HG03521 (cell line): ENCODE measurements at regions not wholly inside any gene's neighbourhood (a gene's known extent, or its start where the extent isn't known, plus 50 kb on each side); places are given as distances from the start of the nearest gene placed in this dataset.

Experiments used
- ATAC-seq: cut with Tn5 transposase; IDR thresholded peaks from one replicate; pipeline ENCODE4 v1.9.1; 2021; ENCODE audit warnings: mild to moderate bottlenecking, moderate library complexity; ENCODE audit not compliant: unreplicated experiment

DNA sequence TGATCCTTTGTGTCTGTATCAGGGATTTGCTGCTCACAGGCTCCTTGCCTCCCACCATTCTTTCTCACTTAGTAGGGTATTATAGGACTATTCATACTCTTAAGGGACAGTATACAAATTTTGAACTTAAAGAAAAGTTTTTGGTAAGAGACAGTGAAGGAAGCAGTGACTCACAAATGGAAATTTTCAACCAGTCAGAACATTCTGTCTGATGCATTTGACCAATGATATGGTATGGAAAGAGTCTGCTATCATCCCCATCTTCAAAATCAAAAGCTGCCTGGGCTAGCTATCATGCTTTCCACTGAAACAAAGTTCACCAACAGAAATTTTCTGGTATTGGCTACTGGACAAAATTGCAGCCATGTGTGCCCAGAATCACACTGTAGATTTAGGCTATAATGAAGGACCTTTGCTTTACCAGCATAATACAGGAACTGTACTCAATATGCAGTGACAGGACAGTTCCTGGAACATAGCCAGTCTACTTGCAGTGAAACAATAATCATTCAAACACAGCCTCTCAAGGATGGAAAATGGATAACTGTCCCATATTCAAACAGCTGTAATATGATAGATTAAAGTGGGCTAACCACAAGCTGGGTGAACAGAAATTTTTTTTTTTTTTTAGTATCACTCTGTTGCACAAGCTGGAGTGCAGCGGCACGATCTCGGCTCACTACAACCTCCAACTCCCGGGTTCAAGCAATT lies 109.0 kb upstream of the ACSL4 start:
- no peak for ATAC-seq

DNA sequence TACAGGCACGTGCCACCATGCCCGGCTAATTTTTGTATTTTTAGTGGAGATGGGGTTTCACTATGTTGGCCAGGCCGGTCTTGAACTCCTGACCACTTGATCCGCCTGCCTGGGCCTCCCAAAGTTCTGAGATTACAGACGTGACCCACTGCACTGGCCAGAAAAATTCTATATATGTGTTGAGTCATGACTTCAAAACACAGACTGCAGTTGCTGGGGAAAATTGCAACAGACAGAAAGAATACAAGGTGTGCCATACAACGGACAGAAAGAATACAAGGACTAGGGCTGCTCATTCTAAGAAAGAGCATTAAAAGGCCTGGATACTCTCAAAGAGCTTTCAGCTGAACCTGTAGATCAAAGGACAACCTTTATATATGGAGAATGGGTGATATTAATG lies 109.6 kb upstream of the ACSL4 start:
- ATAC-seq: no peak

DNA sequence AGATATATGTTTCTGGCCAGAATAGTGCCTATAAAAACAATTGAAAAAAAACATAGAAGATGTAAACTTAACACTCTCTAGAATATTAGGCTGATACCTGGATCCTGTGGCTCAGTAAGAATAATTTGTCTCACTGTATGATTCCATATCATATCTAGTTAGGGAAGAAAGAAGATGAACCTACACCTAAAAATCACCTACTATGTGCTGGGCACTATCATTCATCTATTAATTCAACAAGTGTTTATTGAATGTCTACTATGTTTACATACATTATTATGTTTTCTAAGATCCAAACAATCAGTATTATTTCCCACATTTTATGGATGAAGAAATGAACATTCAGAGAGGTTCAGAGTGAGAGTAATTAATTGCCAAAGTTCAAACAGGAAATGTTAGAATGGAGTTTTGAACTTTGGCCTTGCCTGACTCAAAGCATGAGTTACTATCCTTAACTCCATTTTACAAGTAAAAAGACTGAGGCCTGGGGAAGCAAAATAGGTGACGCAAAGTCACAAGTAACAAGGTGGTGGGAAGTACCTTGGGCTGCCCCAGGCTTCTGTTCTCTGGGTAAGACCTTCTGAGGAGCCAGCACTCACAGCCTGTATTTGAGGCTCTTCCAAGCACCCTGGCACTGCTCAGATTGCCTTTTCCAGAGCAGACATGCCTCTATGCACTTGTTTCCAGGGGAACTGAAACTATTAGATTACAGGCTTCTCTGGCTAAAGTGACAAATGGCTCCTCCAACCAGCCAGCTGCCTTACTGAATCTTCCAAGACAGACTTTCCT lies 111.1 kb upstream of the ACSL4 start:
- no peak for ATAC-seq

DNA sequence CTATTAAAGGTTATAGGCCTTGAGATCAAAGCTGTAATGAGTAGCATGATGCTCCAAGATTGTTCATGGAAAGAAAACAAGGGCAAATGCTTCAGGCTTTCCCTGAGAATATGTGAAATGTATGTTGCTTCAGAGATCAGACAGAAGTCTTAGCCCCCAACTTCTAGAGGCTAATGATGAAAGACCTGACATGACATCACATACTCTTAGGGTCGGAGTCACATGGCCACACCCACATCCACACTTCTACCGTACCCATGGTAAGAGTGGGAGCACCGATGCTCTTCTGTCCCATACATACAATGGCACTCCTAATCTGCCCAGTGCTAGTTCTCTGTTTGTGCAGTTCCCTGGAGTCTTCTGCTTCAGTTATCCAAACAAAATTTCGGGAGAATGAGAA lies 111.9 kb upstream of the ACSL4 start:
- no peak for ATAC-seq

DNA sequence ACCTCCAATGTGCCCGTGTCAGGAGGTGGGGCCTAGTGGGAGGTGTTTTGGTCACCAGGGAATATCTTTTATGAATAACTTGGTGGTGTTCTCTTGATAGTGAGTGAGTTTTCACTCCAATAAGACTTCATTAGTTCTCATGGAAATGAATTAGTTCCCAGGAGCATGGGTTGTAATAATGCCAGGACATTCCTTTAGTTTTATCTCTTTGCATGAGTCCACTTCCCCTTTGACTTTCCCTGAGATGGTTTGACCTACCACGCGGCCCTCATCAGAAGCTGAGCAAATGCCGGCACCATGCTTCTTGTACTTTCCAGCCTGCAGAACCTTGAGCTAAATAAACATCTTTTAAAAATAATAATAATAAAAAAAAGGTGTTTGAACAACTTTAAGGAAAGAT lies 112.9 kb upstream of the ACSL4 start:
- no peak for ATAC-seq

DNA sequence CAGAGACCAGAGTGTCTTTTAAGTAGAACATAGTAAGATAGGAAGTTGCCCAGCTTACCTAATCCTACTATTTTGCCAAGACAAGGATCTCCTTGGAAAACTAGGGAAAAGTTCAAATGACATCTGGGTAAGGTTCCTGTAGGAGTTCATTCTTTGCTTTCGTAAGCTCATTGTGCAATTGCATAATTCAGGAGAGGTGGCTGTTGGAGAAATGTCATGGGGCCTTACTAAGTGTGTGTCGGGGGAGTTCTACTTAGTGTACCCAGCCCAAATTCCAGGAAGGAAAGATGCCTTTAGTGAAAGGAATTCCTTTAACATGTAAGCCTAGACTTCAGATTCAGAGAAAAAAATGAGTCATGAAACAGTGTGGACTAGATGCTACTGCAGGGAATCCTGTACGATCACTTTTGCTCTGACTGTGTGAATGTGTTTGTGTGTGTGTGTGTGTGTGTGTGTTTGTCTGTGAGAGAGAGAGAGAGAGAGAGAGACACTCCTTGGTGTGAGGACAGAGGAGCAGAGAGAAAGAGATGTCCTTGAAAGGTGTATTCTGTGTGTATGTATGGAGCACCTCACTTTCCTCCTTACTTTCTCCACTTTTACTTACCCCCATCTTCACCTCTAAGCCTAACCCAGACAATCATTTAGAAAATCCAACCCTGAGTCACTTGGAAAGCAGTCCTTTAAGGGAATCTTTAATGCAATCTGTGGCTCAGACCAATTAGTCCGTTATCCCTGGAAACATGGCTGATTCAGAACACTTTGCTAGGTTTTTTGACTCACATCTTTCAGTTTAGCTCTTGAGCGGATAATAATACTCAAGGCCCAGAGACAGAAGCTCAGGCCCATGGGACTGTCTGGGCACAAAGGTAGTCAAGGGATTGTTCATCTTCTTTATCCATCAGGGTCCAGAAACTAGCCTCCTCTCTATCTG lies 114.5 kb upstream of the ACSL4 start:
- no peak for ATAC-seq

DNA sequence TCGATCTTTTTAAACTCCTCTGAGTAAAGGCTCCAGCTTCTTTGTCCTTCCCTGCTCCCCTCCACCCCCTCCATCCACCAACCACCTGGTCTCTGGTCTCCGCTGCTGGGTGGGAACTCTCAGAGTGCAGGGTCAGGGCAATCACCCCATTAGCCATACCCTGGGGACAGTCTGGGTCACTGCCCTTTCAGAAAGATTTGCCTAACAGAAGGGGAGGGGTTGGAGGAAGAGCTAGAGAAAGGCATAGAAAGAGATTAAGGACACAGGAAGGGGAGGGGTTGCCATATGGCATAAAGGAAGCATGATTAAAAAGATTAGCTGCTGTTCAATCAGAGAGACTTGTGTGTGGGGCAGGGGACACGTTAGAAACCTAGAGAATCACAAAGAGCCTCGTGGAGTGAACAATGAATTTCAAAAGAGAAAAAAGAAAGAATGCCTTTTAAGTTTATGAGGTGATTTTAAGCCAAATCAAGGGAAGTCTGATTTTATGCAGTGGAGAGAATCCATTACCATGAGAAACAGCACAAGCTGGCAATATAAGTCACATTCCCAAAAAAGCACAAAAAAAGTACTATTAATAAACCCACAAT lies 115.5 kb upstream of the ACSL4 start:
- ATAC-seq: no peak

DNA sequence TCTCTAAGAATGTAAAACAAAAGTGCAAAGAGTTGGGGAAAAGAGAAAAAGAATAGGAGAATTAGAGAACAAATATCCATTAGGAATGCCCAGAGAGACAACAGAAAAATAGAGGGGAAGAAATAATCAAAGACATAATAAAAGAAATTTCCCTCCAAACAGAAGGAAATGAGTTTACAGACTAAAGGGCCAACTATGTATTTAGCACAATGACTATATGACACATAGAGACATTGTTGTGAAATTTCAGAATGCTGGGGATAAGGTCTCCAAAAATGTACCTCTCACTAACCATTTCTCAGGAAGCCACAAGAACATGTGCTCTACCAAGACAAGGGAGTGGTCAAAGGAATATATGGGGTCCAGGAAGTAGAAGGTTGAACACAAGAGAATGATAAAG lies 121.0 kb upstream of the ACSL4 start:
- no peak for ATAC-seq

DNA sequence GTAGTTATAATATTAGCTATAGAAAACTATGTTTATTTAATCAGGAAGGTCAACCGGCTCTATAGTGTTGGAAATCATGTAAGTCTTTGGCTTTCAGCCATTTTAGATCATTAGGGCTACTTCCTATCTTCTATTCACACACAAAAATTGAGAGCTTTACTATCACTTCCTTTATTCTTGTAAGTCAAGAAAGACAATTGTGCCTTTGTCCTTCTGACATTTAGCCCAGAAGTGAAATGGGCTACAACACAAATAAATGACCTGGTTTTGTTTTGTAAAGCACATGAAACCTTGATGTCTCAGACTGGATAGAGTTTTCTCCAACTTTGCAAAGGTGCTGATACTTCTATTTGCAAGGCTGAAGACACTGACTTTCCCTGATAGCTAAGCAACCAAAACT lies 122.4 kb upstream of the ACSL4 start:
- no peak for ATAC-seq

DNA sequence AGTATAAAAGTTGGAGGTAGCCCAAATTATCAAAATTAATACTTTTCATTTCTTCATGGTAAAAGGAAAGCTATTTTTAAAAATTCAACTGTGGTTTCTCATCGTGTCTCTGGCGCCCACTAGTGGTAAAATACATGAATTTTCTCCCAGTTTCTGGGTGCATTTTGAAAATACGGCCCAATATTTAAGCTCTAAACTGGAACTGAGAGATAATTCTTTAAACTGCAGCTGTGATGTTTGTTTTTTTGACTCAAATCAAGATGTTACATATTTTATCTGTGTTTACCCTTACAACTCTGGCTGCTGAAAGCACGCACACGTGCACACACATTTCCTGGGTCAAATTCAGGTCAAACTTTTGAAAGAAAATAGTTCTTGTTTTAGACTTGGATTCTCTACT lies 123.9 kb upstream of the ACSL4 start:
- no peak for ATAC-seq

DNA sequence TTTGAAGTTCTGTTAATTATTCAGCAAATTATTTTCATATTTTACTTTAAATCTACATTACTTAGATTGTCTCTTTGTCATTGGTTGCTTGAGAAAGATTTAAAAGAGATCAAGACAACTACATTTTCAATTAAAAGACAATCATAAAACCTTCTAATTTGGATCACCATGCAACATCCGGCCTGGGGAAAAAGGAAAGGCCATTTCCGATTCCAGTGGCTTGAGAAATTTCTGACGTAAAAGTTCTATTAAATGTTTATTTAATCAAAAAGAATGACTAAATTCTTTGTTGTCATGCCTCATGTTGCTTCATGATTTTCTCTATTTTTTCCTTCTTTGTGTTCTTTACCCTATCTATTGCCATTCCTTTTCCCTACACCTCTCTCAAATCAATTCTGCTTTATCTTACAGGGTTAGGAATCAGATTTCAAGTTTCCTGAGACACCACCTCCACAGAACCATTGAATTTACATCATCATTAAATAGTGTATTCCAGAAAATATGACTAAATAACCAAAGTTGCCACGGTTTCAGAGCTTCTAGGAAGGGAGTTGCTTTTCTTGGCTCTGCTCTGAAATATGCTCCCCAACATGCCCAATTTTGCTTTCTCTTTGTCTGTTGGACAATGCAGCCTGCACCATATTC lies 124.6 kb upstream of the ACSL4 start:
- ATAC-seq: no peak

DNA sequence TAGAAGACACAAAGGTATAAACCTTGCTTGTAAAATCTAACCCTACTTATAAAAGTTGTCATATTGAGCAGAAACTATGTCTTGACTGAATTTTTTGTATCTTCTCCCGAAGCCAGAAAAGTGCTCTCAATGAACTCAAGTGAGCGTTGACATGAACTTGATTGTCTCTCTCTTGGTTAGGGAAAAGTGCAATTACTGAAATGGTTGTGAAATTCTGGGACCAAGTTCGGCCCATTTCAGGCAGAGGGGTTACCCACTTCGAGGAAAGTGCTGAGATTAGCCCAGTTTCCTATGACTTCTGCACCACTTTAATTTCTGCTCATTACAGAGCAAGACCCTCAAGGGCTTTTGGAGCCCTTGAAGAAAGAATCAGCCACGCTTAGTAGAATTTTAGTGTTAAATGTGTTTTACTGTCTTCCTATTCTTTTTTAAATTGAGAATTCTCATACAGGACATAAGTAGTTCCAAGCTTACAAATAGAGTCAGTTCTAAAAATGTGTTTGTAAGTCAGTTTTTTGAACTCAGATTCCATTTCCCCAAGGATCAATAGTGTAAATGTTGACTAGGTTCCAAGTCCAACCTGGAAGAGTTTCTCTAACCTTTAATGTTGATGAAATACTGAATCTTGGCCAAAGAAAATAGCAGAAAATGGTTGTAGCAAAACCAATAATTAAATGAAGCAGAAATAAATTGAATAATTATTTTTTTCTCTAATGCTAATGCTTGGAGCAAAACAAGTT lies 125.7 kb upstream of the ACSL4 start:
- ATAC-seq: no peak

DNA sequence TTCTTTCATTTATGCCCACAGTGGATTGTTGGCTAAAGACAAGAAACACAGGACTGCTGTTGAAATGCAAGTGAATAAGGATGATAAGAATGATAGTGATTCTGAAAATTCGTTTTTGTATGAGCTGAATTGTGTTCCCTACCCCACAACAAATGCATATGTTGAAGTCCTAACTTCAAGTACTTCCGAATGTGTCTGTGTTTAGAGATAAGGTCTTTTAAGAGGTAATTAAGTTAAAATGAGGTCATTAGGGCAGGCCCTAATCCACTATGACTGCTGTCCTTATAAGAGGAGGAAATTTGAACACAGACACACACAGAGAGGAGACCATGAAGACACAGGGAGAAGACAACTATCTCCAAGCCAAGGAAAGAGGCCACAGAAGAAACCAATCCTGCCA lies 126.6 kb upstream of the ACSL4 start:
- no peak for ATAC-seq

DNA sequence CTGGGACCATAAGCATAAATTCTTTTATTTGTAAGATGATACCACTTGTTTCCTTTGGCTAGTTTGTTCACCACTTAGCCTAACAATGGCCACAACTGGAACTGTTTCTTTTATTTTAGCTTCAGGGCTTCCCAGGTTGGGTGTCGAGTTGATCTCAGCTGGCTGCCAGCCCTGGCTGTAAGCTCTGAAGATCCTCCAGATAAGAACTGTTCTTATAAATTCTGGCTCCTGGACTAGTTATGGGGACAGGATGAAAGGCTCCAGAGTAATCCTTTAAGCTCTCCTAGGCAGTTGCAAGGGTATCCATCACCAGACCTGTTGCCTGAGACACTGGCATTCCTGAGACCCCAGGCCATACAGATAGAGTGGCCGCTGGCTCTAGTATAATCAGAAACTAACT lies 129.4 kb upstream of the ACSL4 start:
- ATAC-seq: no peak

DNA sequence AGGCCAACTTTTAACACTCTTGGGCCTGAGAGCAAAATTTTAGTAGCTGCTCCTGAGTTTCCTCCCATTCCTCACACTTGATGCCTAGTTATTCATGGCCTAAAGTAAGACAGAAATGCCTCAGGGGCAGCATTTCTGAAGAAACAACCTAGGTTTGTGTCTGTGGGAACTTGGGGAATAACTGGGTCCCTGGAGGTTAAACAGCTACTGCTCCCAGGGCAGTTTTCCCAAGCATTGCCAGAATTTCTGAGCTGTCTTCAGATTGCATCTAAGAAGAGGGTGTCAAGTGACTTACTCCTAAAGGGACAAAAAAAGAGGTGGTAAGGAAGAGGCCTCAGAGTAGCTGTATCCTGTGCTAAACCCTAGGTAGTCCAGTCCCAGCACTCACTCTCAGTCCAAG lies 130.8 kb upstream of the ACSL4 start:
- no peak for ATAC-seq

DNA sequence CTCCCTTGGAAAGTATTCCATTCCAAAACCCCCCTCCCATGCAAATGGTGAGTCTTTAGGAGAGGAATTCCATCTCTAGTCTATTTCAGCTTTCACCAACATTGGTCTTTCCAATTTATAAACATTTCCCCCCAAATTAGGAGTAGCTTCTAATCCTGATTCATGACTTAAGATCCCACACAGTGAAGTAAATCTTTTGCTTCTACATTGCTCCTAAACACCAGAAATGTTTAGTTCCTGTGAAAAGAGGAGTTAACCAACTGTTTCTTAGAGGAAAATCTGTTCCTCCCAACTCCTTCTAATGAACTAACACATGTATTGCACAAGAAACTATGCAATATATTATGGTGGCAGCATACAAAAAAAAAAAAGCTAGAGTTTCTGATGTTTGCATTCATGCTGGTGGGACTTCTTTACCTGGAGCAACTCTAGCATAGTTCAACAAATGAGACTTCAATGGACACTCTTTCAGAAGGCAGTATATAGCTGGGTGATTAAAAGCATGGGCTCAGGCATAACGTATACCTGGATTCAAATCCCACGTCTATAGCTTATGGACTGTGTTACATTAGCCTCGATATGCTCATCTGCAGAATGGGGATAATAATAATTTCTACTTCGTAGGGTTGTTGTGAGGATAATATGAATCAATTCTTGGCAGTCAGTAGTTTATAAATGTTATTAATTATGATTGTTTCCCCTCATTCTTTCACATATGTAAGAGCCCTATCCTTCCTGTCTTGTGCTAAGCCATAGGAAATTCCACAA lies 131.6 kb upstream of the TMEM164 start:
- no peak for ATAC-seq

DNA sequence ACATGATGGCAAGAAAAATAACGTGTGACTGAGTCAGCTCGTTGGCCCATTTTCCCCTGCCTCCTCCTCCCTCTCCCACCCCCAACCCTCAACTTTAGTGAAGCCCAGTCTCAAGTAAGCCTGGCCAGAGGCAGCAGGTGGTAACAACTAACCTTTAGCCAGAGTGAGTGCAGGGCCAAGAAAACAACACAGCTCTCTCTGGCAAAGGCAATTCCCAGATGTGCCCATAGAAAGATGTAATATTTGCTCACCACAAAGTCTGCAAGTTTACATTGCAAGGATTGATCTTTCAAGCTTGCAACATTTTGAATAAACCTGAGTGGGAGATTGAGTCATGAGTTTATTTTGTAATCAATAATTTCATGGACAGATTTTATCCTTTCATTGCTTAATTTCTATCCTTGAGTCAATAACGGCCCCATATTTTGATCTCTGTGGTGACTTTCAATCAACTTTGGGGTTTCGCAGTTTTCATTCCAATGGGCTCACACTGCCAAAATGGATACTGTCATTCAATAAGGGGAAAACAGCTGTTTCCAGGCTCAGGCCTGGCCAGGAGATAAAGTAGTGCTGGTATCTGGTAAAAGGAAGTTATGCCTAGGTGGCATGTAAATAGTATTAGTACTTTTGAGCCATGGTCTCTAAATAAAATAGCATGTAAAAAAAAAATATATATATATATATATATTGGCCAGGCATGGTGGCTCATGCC lies 130.7 kb upstream of the TMEM164 start:
- no peak for ATAC-seq

DNA sequence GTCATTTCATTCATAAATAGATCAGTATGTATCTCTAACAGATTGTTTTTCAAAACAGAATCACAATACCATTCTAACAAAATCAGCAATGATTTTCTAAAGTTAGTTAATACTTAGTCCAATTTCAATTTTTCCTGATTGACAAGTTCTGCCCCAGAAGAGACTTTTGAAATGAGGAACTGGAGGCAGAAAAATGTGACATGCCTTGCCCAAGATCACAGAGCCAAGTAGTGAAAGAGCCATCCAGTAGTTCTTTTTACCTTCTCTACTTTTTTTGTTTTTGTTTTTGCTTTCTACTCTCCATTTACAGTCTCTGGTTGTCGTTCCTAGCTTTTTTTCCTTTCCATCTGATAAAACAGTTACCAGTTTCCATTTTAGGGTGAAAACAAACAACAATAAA lies 129.3 kb upstream of the TMEM164 start:
- ATAC-seq: no peak

DNA sequence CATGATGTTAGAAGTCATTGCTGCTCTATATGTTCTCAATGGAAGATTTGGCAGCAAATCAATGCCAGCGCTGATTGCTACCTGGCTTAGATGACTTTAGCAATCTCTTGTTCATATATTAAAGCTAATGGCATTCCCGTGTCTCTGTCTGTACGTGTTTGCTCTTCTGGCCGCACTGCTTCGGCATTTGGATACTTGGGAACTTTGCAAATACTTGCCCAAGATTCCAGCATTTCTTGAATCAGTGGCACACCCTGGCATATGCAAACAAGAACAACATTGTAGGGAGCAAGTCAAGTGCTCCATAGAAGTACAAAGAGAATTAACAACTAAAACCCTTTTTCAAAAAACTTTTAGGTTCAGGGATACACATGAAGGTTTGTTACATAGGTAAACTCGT lies 128.9 kb upstream of the TMEM164 start:
- no peak for ATAC-seq
